Panc1 (cell line): ENCODE measurements at regions not wholly inside any gene's neighbourhood (a gene's known extent, or its start where the extent isn't known, plus 50 kb on each side); places are given as distances from the start of the nearest gene placed in this dataset.
"Not testable (repeated sequence)": the region's sequence is repeated elsewhere in the genome, so short reads cannot be mapped to it uniquely, and the experiment has no call there.

Source experiments
- ATAC-seq: fragments of 200-7000 bp; cut with Tn5 transposase; 2 replicates; pipeline ENCODE4 v1.9.1; 2020; ENCODE audit warnings: mild to moderate bottlenecking, moderate library complexity
- BruUV-seq: library from RNA; stranded (reverse); fragments of 400-500 nt; replicated peaks from 2 replicates; lab custom pipeline; 2021; lab: Mats Ljungman, UMichigan
- CTCF ChIA-PET: fragments of 300-600 bp; sonication (Branson Sonifier 250); formaldehyde crosslinking; loops from one replicate; lab custom pipeline; 2022; ENCODE audit warnings: antibody characterized with exemption; lab: Charles Lee
- POLR2A ChIA-PET: fragments of 300-600 bp; sonication (Branson Sonifier 250); formaldehyde crosslinking; loops from one replicate; lab custom pipeline; 2022; ENCODE audit warnings: antibody characterized with exemption; lab: Charles Lee
- DNase-seq: peaks from one replicate; pipeline ENCODE4 v3.0.0-alpha.2; 2010; ENCODE audit warnings: low read depth, low spot score
- H3K27ac ChIP-seq: 2 replicates; pipeline ENCODE4 v1.5.1; 2011; ENCODE audit warnings: mild to moderate bottlenecking, low read length, inconsistent platforms
- H3K27me3 ChIP-seq: fragments of 200-500 bp; sonication (Bioruptor generic); 2 replicates; pipeline ENCODE4 v1.6.0; 2014; ENCODE audit warnings: low read length, inconsistent platforms; ENCODE audit not compliant: control insufficient read depth, insufficient read depth
- H3K36me3 ChIP-seq: fragments of 200-500 bp; sonication (Bioruptor generic); 2 replicates; pipeline ENCODE4 v1.5.1; 2014; ENCODE audit warnings: inconsistent platforms, mild to moderate bottlenecking, low read length, moderate library complexity; ENCODE audit not compliant: control insufficient read depth, insufficient read depth
- H3K4me1 ChIP-seq: 2 replicates; pipeline ENCODE4 v1.5.1; 2011; ENCODE audit warnings: inconsistent platforms, mild to moderate bottlenecking, low read length, moderate library complexity; ENCODE audit not compliant: control insufficient read depth, insufficient read depth
- H3K4me3 ChIP-seq, 2 experiments: 2 replicates each; pipeline ENCODE4 v1.5.1; 2011 to 2012; ENCODE audit warnings: low read depth in 2 of 2, low read length in 2 of 2, mild to moderate bottlenecking in 2 of 2, inconsistent platforms in 1 of 2, moderate library complexity in 1 of 2
- H3K9me3 ChIP-seq: fragments of 200-500 bp; sonication (Bioruptor generic); 2 replicates; pipeline ENCODE4 v1.5.1; 2014; ENCODE audit warnings: low read depth, mild to moderate bottlenecking, inconsistent platforms, low read length, moderate library complexity; ENCODE audit not compliant: control insufficient read depth, insufficient read depth
- CTCF ChIP-seq: fragments of 450-650 bp; IDR thresholded peaks from 2 replicates; pipeline ENCODE4 v1.5.1; 2017; ENCODE audit warnings: mild to moderate bottlenecking
- POLR2AphosphoS5 ChIP-seq: IDR thresholded peaks from 2 replicates; pipeline ENCODE4 v1.6.1; 2012; ENCODE audit warnings: mild to moderate bottlenecking, low read depth, low read length, moderate library complexity
- REST ChIP-seq, 2 experiments: IDR thresholded peaks; 2 replicates each; pipeline ENCODE4 v1.6.1; 2011 to 2012; ENCODE audit warnings: low read depth in 2 of 2, control low read depth in 1 of 2, low read length in 1 of 2, mild to moderate bottlenecking in 1 of 2, moderate library complexity in 1 of 2; ENCODE audit not compliant: insufficient read depth in 1 of 2
- SIN3A ChIP-seq: IDR thresholded peaks from 2 replicates; pipeline ENCODE4 v1.6.1; 2012; ENCODE audit warnings: low read depth, mild to moderate bottlenecking, low read length, moderate library complexity, borderline replicate concordance; ENCODE audit not compliant: insufficient read depth
- TCF7L2 ChIP-seq: IDR thresholded peaks from 2 replicates; pipeline ENCODE4 v1.6.1; 2011; ENCODE audit warnings: mild to moderate bottlenecking, low read depth, low read length, inconsistent platforms
- in situ Hi-C: cut with HindIII; loops from 2 replicates; pipeline ENCODE4 v1.10.0; 2016; ENCODE audit warnings: low sequenced_read_pairs, low pct_unique_long_range_greater_than_20kb
- intact Hi-C: fragments of 100-400 bp; cut with micrococcal nuclease; formaldehyde crosslinking; loops from one replicate; pipeline ENCODE4 v1.10.0; 2022; ENCODE audit not compliant: unreplicated experiment

DNA sequence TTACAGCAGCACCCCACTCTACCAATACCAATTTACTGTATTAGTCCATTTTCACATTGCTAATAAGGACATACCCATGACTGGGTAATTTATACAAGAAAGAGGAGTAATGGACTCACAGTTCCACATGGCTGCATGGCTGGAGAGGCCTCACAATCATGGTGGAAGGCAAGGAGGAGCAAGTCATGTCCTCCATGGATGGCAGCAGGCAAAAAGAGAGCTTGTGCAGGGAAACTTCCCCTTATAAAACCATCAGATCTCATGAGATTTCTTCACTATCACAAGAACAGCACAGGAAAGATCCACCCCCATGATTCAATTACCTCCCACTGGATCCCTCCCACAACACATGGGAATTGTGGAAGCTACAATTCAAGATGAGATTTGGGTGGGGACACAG is 1281.3 kb upstream of the TMEM132C start:
- DNase-seq, H3K9me3 ChIP-seq, CTCF ChIA-PET, H3K27me3 ChIP-seq, intact Hi-C loops, H3K4me3 ChIP-seq, H3K27ac ChIP-seq, ATAC-seq, H3K4me1 ChIP-seq, H3K36me3 ChIP-seq, BruUV-seq, in situ Hi-C loops, POLR2A ChIA-PET: not testable (repeated sequence)

DNA sequence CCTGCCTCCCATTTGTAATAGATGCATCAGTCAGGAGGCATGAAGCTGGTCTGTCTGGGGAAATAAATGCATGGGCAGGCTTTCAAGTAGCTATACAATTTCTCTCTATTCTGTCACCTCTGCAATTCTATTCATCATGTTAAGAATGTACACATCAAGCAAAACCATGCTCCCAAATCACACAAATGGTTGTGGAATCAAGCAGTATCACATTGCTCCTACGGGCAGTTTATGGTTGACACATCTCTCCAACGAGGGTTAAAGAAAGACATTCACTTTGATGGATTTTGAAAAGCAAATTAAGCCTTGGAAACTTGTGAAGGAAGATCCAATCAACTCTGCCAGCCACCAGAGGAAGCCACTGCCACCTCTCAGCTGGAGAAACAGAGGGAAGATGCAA is 1277.4 kb upstream of the TMEM132C start:
- intact Hi-C loops (no loop called here), in situ Hi-C loops (no loop called here)
- Histone ChIP-seq H3K36me3 (no peaks in the 10 kb centered on the region), H3K4me3 (no peak overlapping the region), H3K9me3 (no peaks in the 10 kb centered on the region), H3K4me1 (no peaks in the 10 kb centered on the region), H3K27me3 (no peaks in the 10 kb centered on the region), H3K27ac (no peak overlapping the region)
- CTCF ChIA-PET: no interaction called here
- BruUV-seq: no TSS peak
- no peak for DNase-seq
- POLR2A ChIA-PET: no interaction called here
- TF ChIP-seq CTCF (no peak), TCF7L2 (no peak), SIN3A (no peak), POLR2AphosphoS5 (no peak), REST (IDR thresholded peaks at IDR 0.05; ENCODE audit: insufficient read depth in 1 of 2, low read depth in 2 of 2, low read length in 1 of 2) (no peak)
- ATAC-seq: no peak

GRCh38 chr12:126993898-126994297 is 1273.1 kb upstream of the TMEM132C start:
- POLR2A ChIA-PET: no interaction called here
- H3K36me3 ChIP-seq: no peaks in the 10 kb centered on the region
- intact Hi-C loops (no loop called here), in situ Hi-C loops (no loop called here)
- ATAC-seq (no peak), DNase-seq (no peak)
- BruUV-seq: no TSS peak
- no peaks in the 10 kb centered on the region for H3K4me1 ChIP-seq
- no peak overlapping the region for H3K27ac ChIP-seq
- TF ChIP-seq REST (IDR thresholded peaks at IDR 0.05; ENCODE audit: insufficient read depth in 1 of 2, low read depth in 2 of 2, low read length in 1 of 2) (no peak), CTCF (no peak), TCF7L2 (no peak), POLR2AphosphoS5 (no peak), SIN3A (no peak)
- H3K27me3 ChIP-seq: no peaks in the 10 kb centered on the region
- H3K9me3 ChIP-seq: no peaks in the 10 kb centered on the region
- H3K4me3 ChIP-seq: no peak overlapping the region
- CTCF ChIA-PET: no interaction called here
